Activated naive CD4-positive, alpha-beta T cell treated with anti-CD3 and anti-CD28 coated beads for 36 hours (primary cell): ENCODE measurements at regions not wholly inside any gene's neighbourhood (a gene's known extent, or its start where the extent isn't known, plus 50 kb on each side); places are given as distances from the start of the nearest gene placed in this dataset.

Source experiments
- CTCF ChIA-PET: fragments of 350-600 bp; sonication (Branson Sonifier 250); formaldehyde crosslinking; loops from one replicate; lab custom pipeline; 2021; ENCODE audit warnings: antibody characterized with exemption; lab: Charles Lee
- DNase-seq: peaks from one replicate; pipeline ENCODE4 v3.0.0-alpha.2; 2020
- H3K27ac Mint-ChIP-seq: one replicate; pipeline ENCODE4 v1.8.0; 2021; ENCODE audit warnings: mild to moderate bottlenecking, mixed read lengths
- H3K27me3 Mint-ChIP-seq: one replicate; pipeline ENCODE4 v1.8.0; 2021; ENCODE audit warnings: low read depth, mixed read lengths
- H3K36me3 Mint-ChIP-seq: one replicate; pipeline ENCODE4 v1.8.0; 2021; ENCODE audit warnings: low read depth, mixed read lengths
- H3K4me1 Mint-ChIP-seq: one replicate; pipeline ENCODE4 v1.8.0; 2021; ENCODE audit warnings: low read depth, mixed read lengths
- H3K4me3 Mint-ChIP-seq: one replicate; pipeline ENCODE4 v1.8.0; 2021; ENCODE audit warnings: mild to moderate bottlenecking, moderate library complexity, mixed read lengths
- H3K9me3 Mint-ChIP-seq: one replicate; pipeline ENCODE4 v1.8.0; 2021; ENCODE audit warnings: mixed read lengths
- intact Hi-C: fragments of 100-400 bp; cut with micrococcal nuclease; formaldehyde crosslinking; loops from one replicate; pipeline ENCODE4 v1.15.1; 2023

DNA sequence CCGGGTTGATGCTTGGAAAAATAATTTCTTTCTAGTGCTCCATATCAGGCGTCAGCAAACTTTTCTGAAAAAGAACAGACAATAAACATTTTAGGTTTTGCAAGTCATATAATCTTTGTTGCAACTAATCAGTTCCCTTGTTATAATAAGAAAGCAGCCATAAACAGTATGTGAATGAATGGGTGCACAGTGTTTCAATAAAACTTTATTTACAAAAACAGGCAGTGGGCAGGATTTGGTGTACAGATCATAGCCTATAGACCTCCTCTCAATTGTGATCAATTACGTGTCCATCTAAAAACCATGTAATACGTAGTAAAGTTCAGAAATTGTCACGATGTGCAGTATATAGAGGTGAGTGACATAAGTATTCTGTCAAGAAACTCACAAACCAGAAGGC lies 143.4 kb downstream of the AREG start:
- no peak for DNase-seq
- Mint-ChIP-seq H3K9me3 (no peaks in the 10 kb centered on the region), H3K4me3 (no peak overlapping the region), H3K36me3 (no peaks in the 10 kb centered on the region), H3K27me3 (no peaks in the 10 kb centered on the region), H3K4me1 (no peaks in the 10 kb centered on the region), H3K27ac (no peak overlapping the region)
- CTCF ChIA-PET, result no interaction called here
- intact Hi-C loops, result no loop called here

DNA sequence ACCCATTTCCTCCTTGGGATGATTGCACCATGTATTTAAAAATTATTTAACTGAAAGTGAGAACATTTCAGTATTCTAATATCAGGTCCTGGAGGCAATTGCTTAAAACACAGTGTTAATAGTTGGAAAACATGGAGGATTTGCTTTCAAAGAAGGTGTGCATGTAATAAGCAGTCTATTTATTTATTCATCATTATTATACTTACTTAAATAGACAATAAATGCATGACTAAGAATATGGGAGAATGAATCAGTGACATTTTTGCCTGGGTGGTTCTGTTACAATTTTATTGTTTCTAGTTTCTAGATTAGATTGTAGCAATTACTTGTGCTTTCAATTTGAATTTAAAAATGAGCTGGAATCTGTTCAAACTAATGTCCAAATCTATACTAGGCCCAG lies 145.5 kb downstream of the AREG start:
- no peak overlapping the region for H3K4me3 Mint-ChIP-seq
- H3K4me1 Mint-ChIP-seq, result no peaks in the 10 kb centered on the region
- H3K27me3 Mint-ChIP-seq, result no peaks in the 10 kb centered on the region

DNA sequence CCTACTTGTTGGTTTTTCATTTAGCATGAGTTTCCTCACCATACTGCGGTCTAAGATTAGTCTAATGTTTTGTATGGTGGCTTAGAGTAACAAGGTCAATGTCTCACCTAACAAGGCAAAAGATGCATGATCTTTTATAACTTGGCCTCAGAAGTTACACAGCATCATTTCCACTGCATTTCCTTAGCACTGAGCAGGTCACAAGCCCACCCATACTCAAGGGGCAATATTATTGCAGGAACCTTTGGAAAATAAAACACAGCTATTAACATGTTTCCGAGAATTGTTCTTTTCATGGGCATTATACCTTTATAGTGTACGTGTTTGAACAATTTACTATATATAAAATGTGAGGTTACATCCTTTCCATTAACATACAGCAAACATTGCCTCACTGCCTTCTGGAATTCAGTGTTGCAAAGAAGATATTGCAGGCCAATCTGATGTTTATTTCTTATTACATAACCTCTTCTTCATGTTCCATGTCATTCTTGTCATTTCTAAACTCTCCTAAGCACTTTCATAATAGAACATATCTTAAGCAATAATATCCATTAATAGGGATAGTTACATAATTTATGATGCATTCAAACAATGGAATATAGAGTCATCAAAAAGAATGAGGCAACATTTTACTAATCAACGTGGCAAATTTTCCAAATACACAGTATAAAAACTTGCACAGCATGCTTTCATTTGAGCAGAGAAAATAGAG lies 153.8 kb downstream of the AREG start:
- intact Hi-C loops, result no loop called here
- Mint-ChIP-seq H3K36me3 (peaks cover 4% of the 10 kb centered on the region), H3K4me1 (no peaks in the 10 kb centered on the region), H3K27me3 (no peaks in the 10 kb centered on the region), H3K4me3 (no peak overlapping the region), H3K9me3 (peaks cover 12% of the 10 kb centered on the region), H3K27ac (no peak overlapping the region)
- no peak for DNase-seq
- CTCF ChIA-PET, result no interaction called here

More for the DNA sequence above, 145.5 kb downstream of the AREG start:
- H3K27ac Mint-ChIP-seq, result no peak overlapping the region
- intact Hi-C loops, result no loop called here
- no peak for DNase-seq
- CTCF ChIA-PET, result no interaction called here
- H3K9me3 Mint-ChIP-seq, result no peaks in the 10 kb centered on the region
- no peaks in the 10 kb centered on the region for H3K36me3 Mint-ChIP-seq

DNA sequence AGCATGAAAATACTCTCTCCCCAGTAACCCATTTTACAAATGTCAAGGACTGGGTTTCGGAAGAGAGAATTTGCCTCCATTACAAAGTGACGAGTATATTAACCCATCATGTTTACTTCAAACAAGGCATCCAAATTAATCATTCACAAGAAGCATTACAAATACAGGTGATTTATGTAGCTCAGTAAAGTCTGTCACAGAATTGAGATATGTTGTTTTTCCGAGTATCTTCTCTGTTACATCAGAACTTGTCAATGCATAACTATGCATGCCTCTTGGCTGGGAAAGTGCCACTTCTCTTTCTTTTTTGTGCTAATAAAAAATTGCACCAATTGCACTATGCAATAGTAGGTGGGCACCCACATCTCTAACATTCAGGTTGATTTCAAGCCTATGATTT lies 158.2 kb downstream of the AREG start:
- no peaks in the 10 kb centered on the region for H3K36me3 Mint-ChIP-seq
- H3K27me3 Mint-ChIP-seq, result no peaks in the 10 kb centered on the region
- no peaks in the 10 kb centered on the region for H3K4me1 Mint-ChIP-seq
- H3K4me3 Mint-ChIP-seq, result no peak overlapping the region
- H3K27ac Mint-ChIP-seq, result no peak overlapping the region
- CTCF ChIA-PET, result no interaction called here
- H3K9me3 Mint-ChIP-seq, result no peaks in the 10 kb centered on the region
- intact Hi-C loops, result no loop called here
- DNase-seq, result no peak

DNA sequence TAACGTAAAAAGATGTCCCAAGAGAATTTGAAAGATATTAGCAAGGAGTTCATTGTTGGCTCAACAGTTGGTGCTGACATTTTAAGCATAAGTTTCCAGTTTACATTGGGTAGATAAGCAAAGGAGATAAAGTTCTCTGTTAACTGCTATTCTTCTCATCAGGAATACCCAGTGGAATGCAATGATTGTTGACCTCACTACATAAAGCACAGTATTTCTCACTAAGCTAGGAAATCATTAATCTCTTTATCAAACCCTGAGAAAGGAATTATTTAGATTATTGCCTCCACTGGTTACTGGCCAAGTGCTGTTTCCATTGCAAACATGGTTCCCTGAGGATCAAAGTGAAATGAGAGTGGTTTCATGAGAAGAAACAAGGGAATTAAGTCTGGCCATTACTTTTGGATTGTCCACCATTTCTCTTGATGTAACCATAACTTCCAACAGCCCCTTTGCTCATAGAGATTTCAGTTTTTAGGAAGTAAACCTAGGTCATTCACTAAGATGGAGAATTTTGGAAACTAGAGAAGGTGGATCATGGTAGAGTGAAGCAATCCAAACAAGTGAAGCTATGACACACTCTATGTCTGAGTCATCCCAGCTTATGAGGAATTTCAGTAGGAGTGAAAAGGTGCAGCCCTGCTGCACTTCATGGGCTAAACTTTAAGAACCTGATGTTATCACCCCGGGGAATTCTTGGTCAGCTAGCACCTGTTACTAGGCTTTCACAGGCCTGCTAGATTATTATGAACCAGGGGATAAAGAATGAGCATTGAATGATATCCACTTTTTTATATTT lies 163.4 kb downstream of the AREG start:
- no peaks in the 10 kb centered on the region for H3K9me3 Mint-ChIP-seq
- H3K27me3 Mint-ChIP-seq, result no peaks in the 10 kb centered on the region
- H3K36me3 Mint-ChIP-seq, result no peaks in the 10 kb centered on the region
- intact Hi-C loops, result no loop called here
- H3K4me1 Mint-ChIP-seq, result no peaks in the 10 kb centered on the region
- CTCF ChIA-PET, result interaction anchor here (1.1 kb wide), 1 partner anchor 16 kb away, joined by 4 read pairs; no protein-coding TSS in a partner anchor
- no peak overlapping the region for H3K4me3 Mint-ChIP-seq
- no peak overlapping the region for H3K27ac Mint-ChIP-seq
- DNase-seq, result no peak

- H3K4me3 Mint-ChIP-seq, result no peak overlapping the region
- H3K36me3 Mint-ChIP-seq, result no peaks in the 10 kb centered on the region
- no peaks in the 10 kb centered on the region for H3K9me3 Mint-ChIP-seq
- DNase-seq, result no peak
- H3K27ac Mint-ChIP-seq, result no peak overlapping the region
- intact Hi-C loops, result no loop called here
- CTCF ChIA-PET, result no interaction called here
- no peaks in the 10 kb centered on the region for H3K27me3 Mint-ChIP-seq
- H3K4me1 Mint-ChIP-seq, result no peaks in the 10 kb centered on the region
Observed at GRCh38 chr4:74610491-74610890, 165.6 kb downstream of the AREG start.

GRCh38 chr4:74612837-74613236 lies 167.9 kb downstream of the AREG start:
- peaks cover 2% of the 10 kb centered on the region for H3K9me3 Mint-ChIP-seq
- CTCF ChIA-PET, result no interaction called here
- H3K4me3 Mint-ChIP-seq, result no peak overlapping the region
- no peaks in the 10 kb centered on the region for H3K27me3 Mint-ChIP-seq
- DNase-seq, result no peak
- intact Hi-C loops, result no loop called here
- peaks cover 5% of the 10 kb centered on the region for H3K4me1 Mint-ChIP-seq
- H3K27ac Mint-ChIP-seq, result no peak overlapping the region
- no peaks in the 10 kb centered on the region for H3K36me3 Mint-ChIP-seq

GRCh38 chr4:74613266-74613665 lies 168.3 kb downstream of the AREG start:
- Mint-ChIP-seq H3K4me3 (no peak overlapping the region), H3K4me1 (peaks cover 5% of the 10 kb centered on the region), H3K36me3 (no peaks in the 10 kb centered on the region), H3K27ac (no peak overlapping the region), H3K27me3 (no peaks in the 10 kb centered on the region), H3K9me3 (peaks cover 2% of the 10 kb centered on the region)
- DNase-seq, result no peak
- CTCF ChIA-PET, result no interaction called here
- intact Hi-C loops, result no loop called here

- H3K27me3 Mint-ChIP-seq, result no peaks in the 10 kb centered on the region
- intact Hi-C loops, result no loop called here
- CTCF ChIA-PET, result no interaction called here
- peaks cover 5% of the 10 kb centered on the region for H3K4me1 Mint-ChIP-seq
- H3K4me3 Mint-ChIP-seq, result no peak overlapping the region
- no peak overlapping the region for H3K27ac Mint-ChIP-seq
- no peaks in the 10 kb centered on the region for H3K36me3 Mint-ChIP-seq
- no peak for DNase-seq
- peaks cover 2% of the 10 kb centered on the region for H3K9me3 Mint-ChIP-seq
Observed at GRCh38 chr4:74615411-74615810, 170.5 kb downstream of the AREG start.

DNA sequence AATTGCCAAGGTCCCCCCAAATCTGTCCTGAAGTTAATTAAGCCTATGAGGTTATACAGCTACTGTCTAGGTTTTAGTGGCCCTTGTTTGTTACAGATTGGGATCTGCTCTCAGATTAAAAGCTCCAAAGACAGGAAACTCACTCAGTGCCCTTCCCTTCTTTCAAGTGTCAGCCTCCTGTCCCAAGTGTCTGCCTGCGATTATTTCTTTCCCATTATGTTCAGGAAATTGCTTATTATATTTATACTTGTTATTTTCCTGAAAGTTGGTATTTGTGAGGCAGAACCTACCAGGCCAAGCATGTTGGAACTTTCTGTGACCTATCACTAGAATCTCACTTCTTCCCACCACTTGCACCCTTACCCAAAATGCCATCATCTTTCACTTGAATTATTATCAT lies 173.2 kb downstream of the AREG start:
- no peaks in the 10 kb centered on the region for H3K27me3 Mint-ChIP-seq
- intact Hi-C loops, result no loop called here
- no peak overlapping the region for H3K4me3 Mint-ChIP-seq
- H3K4me1 Mint-ChIP-seq, result peaks cover 6% of the 10 kb centered on the region
- peaks cover 2% of the 10 kb centered on the region for H3K9me3 Mint-ChIP-seq
- DNase-seq, result no peak
- H3K36me3 Mint-ChIP-seq, result no peaks in the 10 kb centered on the region
- H3K27ac Mint-ChIP-seq, result no peak overlapping the region
- CTCF ChIA-PET, result interaction anchor here (1.1 kb wide), 1 partner anchor 11 kb away, joined by 4 read pairs; no protein-coding TSS in a partner anchor

DNA sequence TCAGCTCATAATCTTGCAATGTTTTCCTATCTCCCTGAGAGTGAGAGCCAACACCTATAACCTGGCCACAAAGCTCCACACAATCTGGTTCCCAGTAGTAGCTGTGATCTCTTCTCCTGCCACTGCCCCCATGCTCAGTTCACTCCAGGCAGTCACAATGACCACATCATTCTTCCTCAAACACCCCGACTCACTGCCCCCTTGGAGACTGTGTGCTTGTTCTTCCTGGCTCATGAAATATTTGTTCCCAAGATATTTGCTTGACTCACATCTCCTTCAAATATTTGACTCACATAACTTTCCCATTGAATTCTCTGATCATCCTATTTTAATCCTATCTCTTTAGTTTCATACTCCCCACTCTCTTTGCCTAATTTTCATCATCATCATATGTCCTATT lies 173.7 kb downstream of the AREG start:
- Mint-ChIP-seq H3K27ac (no peak overlapping the region), H3K27me3 (no peaks in the 10 kb centered on the region), H3K4me1 (peaks cover 8% of the 10 kb centered on the region), H3K4me3 (no peak overlapping the region), H3K36me3 (no peaks in the 10 kb centered on the region), H3K9me3 (peaks cover 2% of the 10 kb centered on the region)
- CTCF ChIA-PET, result no interaction called here
- intact Hi-C loops, result no loop called here
- DNase-seq, result no peak

- H3K36me3 Mint-ChIP-seq, result no peaks in the 10 kb centered on the region
- no peak overlapping the region for H3K4me3 Mint-ChIP-seq
- no peaks in the 10 kb centered on the region for H3K27me3 Mint-ChIP-seq
- peaks cover 2% of the 10 kb centered on the region for H3K9me3 Mint-ChIP-seq
- H3K27ac Mint-ChIP-seq, result no peak overlapping the region
- intact Hi-C loops, result loop anchor here (5.0 kb wide), 1 partner anchor 393 kb away; no protein-coding TSS in a partner anchor
- peaks cover 21% of the 10 kb centered on the region for H3K4me1 Mint-ChIP-seq
- CTCF ChIA-PET, result interaction anchor here (0.6 to 0.8 kb wide), 4 partner anchors 88 to 243 kb away, joined by 3 to 4 read pairs (median 3); no protein-coding TSS in a partner anchor
- no peak for DNase-seq
Observed at GRCh38 chr4:74619931-74620702, 174.2 kb downstream of the BTC start.
